Breast epithelium (tissue), 4 donors: ENCODE measurements at regions not wholly inside any gene's neighbourhood (a gene's known extent, or its start where the extent isn't known, plus 50 kb on each side); places are given as distances from the start of the nearest gene placed in this dataset.

Experiments used
- DNase-seq, 2 donors: peaks; one replicate each; pipeline ENCODE4 v3.0.0-alpha.2; 2019; ENCODE audit warnings: low spot score in 2 of 2
- H3K27ac ChIP-seq, 2 donors: fragments of 200-600 bp; sonication (generic) in 1 of 2; one replicate each; pipeline ENCODE4 v1.5.1; 2016 to 2019; ENCODE audit warnings: mild to moderate bottlenecking in 1 of 2
- H3K27me3 ChIP-seq, 2 donors: fragments of 200-600 bp; sonication (generic) in 1 of 2; one replicate each; pipeline versions ENCODE4 v1.5.1 to v1.6.0; 2017 to 2019; ENCODE audit warnings: control low read depth in 1 of 2, mild to moderate bottlenecking in 1 of 2
- H3K36me3 ChIP-seq: fragments of 200-600 bp; one replicate; pipeline ENCODE4 v1.5.1; 2019
- H3K4me1 ChIP-seq, 2 donors: fragments of 200-600 bp; sonication (generic); one replicate each; pipeline ENCODE4 v1.5.1; 2016 to 2019; ENCODE audit warnings: control low read depth in 1 of 2
- H3K4me3 ChIP-seq, 3 donors: fragments of 200-600 bp; sonication (generic); 1 replicate in 2 of 3; 2 replicates in 1 of 3; pipeline ENCODE4 v1.5.1; 2016 to 2019; ENCODE audit warnings: mild to moderate bottlenecking in 3 of 3, moderate library complexity in 2 of 3
- H3K9me3 ChIP-seq, 2 donors: fragments of 200-600 bp; sonication (generic) in 1 of 2; one replicate each; pipeline ENCODE4 v1.5.1; 2016 to 2019; ENCODE audit warnings: control low read depth in 1 of 2
- POLR2A ChIP-seq: fragments of 450-650 bp; IDR thresholded peaks from one replicate; pipeline ENCODE4 v1.6.1; 2016; ENCODE audit warnings: antibody characterized with exemption, mild to moderate bottlenecking, moderate library complexity
- POLR2AphosphoS5 ChIP-seq, 3 donors: sonication (generic); formaldehyde crosslinking; IDR thresholded peaks; one replicate each; pipeline ENCODE4 v1.6.1; 2017; ENCODE audit warnings: antibody characterized with exemption in 3 of 3
- intact Hi-C: fragments of 100-400 bp; cut with DNase I; formaldehyde crosslinking; loops from one replicate; pipeline ENCODE4 v1.15.1; 2023; ENCODE audit warnings: low total_unique reads
- TF ChIP-seq, protein P1 (sequence below), 3 donors: fragments of 450-650 bp; IDR thresholded peaks; one replicate each; pipeline ENCODE4 v1.5.1; 2016 to 2017; ENCODE audit warnings: antibody characterized with exemption in 3 of 3, mild to moderate bottlenecking in 3 of 3, moderate library complexity in 3 of 3

DNA sequence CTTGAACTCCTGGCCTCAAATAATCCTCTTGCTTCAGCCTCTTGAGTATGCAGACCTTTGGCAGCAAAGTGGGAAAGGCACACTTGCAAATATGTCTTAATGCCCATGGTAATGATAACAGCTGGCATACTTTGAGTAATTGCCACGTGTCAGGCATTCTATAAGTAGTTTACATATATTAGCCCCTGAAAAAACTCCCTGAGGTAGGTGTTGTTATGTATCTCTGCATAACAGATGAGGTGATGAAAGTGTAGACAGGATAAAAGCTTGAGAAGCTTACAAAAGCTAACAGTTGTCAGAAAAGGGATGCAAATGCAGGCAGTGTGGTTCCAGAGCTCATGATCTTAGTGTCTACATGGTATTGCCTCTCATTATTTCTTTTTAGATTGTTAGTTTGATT lies 291.1 kb upstream of the C11orf87 start:
- Histone ChIP-seq H3K9me3 (no peaks in the 10 kb centered on the region), H3K36me3 (no peaks in the 10 kb centered on the region), H3K27me3 (no peaks in the 10 kb centered on the region), H3K27ac (no peak overlapping the region), H3K4me1 (no peaks in the 10 kb centered on the region), H3K4me3 (no peak overlapping the region)
- TF ChIP-seq, protein P1, sequence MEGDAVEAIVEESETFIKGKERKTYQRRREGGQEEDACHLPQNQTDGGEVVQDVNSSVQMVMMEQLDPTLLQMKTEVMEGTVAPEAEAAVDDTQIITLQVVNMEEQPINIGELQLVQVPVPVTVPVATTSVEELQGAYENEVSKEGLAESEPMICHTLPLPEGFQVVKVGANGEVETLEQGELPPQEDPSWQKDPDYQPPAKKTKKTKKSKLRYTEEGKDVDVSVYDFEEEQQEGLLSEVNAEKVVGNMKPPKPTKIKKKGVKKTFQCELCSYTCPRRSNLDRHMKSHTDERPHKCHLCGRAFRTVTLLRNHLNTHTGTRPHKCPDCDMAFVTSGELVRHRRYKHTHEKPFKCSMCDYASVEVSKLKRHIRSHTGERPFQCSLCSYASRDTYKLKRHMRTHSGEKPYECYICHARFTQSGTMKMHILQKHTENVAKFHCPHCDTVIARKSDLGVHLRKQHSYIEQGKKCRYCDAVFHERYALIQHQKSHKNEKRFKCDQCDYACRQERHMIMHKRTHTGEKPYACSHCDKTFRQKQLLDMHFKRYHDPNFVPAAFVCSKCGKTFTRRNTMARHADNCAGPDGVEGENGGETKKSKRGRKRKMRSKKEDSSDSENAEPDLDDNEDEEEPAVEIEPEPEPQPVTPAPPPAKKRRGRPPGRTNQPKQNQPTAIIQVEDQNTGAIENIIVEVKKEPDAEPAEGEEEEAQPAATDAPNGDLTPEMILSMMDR (IDR thresholded peaks at IDR 0.05): no peak
- TF ChIP-seq POLR2A (no peak), POLR2AphosphoS5 (IDR thresholded peaks at IDR 0.05) (no peak)
- intact Hi-C loops: no loop called here
- DNase-seq: no peak

DNA sequence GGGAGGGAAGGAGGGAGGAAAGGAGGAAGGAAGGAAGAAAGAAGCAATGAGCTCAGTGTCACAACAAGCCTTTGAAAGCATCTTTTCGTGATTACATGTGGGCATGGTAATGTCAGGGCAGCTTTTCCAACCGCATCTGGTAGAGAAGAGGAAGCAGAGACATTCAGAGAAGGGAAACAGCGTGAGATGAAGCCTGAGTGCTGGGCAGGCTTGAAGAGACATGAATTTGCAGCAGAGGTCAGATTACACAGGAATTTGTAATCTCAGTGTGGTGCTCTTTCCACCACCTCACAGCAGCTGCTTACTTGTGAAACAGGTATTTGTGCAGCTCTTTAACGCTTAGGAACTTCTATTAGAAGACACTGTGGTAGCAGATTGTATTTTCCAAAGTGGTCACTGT lies 289.5 kb upstream of the C11orf87 start:
- H3K27me3 ChIP-seq: no peaks in the 10 kb centered on the region
- H3K4me1 ChIP-seq: no peaks in the 10 kb centered on the region
- no peak overlapping the region for H3K4me3 ChIP-seq
- H3K9me3 ChIP-seq: peaks cover 0 to 7% of the 10 kb centered on the region in 2 donors
- H3K36me3 ChIP-seq: no peaks in the 10 kb centered on the region
- intact Hi-C loops: no loop called here
- DNase-seq: no peak
- TF ChIP-seq, protein P1 (IDR thresholded peaks at IDR 0.05): no peak
- TF ChIP-seq POLR2AphosphoS5 (IDR thresholded peaks at IDR 0.05) (no peak), POLR2A (no peak)
- H3K27ac ChIP-seq: no peak overlapping the region

DNA sequence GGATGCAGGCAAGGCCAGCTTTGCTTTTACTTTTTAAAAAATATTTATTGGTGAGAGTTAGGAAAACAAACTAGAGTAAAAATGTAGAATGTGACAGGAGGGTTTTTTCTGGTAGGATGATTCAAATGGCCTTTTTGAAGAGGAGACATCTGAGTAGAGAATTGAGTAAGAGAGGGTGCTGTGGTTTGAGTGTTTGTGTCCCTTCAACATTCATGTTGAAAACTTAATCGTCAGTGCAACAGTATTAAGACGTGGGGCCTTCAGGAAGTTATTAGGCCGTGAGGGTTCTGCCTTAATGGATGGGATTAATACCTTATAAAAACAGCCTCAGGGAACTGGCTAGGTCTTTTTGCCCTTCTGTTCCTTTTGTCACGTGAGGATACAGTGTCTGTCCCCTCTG lies 288.8 kb upstream of the C11orf87 start:
- H3K9me3 ChIP-seq: peaks cover 0 to 7% of the 10 kb centered on the region in 2 donors
- H3K4me1 ChIP-seq: no peaks in the 10 kb centered on the region
- no peak overlapping the region for H3K27ac ChIP-seq
- H3K4me3 ChIP-seq: no peak overlapping the region
- intact Hi-C loops: no loop called here
- H3K36me3 ChIP-seq: no peaks in the 10 kb centered on the region
- TF ChIP-seq, protein P1 (IDR thresholded peaks at IDR 0.05): no peak
- TF ChIP-seq POLR2A (no peak), POLR2AphosphoS5 (IDR thresholded peaks at IDR 0.05) (no peak)
- DNase-seq: no peak
- no peaks in the 10 kb centered on the region for H3K27me3 ChIP-seq

DNA sequence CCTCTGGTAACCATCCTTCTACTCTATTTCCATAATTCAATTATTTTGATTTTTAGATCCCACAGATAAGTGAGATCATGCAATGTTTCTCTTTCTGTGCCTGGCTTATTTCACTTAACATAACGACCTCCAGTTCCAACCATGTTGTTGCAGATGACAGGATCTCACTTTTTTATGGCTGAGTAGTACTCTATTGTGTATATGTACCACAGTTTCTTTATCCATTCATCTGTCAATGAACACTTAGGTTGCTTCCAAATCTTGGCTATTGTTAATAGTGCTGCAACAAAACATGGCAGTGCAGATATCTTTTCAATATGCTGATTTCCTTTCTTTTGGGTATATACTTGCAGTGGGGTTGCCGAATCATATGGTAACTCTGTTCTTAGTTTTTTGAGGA lies 286.4 kb upstream of the C11orf87 start:
- Histone ChIP-seq H3K36me3 (no peaks in the 10 kb centered on the region), H3K9me3 (peaks cover 0 to 7% of the 10 kb centered on the region in 2 donors), H3K4me3 (no peak overlapping the region), H3K27me3 (no peaks in the 10 kb centered on the region), H3K27ac (no peak overlapping the region), H3K4me1 (no peaks in the 10 kb centered on the region)
- TF ChIP-seq POLR2A (no peak), POLR2AphosphoS5 (IDR thresholded peaks at IDR 0.05) (no peak)
- TF ChIP-seq, protein P1 (IDR thresholded peaks at IDR 0.05): no peak
- intact Hi-C loops: no loop called here
- no peak for DNase-seq

DNA sequence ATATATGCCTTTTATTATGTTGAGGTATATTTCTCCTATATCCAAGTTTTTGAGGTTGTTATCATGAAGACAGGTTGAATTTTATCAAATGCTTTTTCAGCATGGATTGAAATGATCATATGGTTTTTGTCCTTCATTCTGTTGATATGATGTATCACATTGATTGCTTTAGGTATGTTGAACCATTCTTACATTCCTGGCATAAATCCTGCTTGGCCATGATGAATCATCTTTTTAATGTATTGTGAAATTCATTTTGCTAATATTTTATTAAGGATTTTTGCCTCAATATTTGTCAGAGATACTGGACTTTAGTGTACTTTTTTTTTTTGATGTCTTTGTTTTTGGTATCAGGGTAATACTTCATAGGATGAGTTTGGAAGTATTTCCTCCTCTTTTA lies 283.8 kb upstream of the C11orf87 start:
- Histone ChIP-seq H3K4me1 (no peaks in the 10 kb centered on the region), H3K27me3 (no peaks in the 10 kb centered on the region), H3K4me3 (no peak overlapping the region), H3K9me3 (peaks cover 0 to 7% of the 10 kb centered on the region in 2 donors), H3K36me3 (no peaks in the 10 kb centered on the region), H3K27ac (no peak overlapping the region)
- no peak for TF ChIP-seq POLR2A
- no peak for TF ChIP-seq POLR2AphosphoS5 (IDR thresholded peaks at IDR 0.05)
- TF ChIP-seq, protein P1 (IDR thresholded peaks at IDR 0.05): no peak
- DNase-seq: no peak
- intact Hi-C loops: no loop called here
